ENCODE measurements at regions not wholly inside any gene's neighbourhood (a gene's known extent, or its start where the extent isn't known, plus 50 kb on each side); places are given as distances from the start of the nearest gene placed in this dataset.

- H3K27ac ChIP-seq = no peak overlapping the region
These were observed 233.4 kb upstream of the SYT10 start for GRCh38 chr12:33672836-33673577.

GRCh38 chr12:33676866-33677265 is 237.2 kb upstream of the SYT10 start:
- no peak for DNase-seq (ENCODE audit: low read depth in 1 of 2, low spot score in 2 of 2)
- Histone ChIP-seq H3K36me3 (no peaks in the 10 kb centered on the region), H3K4me3 (no peak overlapping the region), H3K9me3 (replicated peaks) (no peaks in the 10 kb centered on the region), H3K27ac (no peak overlapping the region), H3K4me1 (replicated peaks) (no peaks in the 10 kb centered on the region), H3K27me3 (replicated peaks) (no peaks in the 10 kb centered on the region)

More at GRCh38 chr12:33672836-33673577, 233.4 kb upstream of the SYT10 start:
- no peaks in the 10 kb centered on the region for H3K9me3 ChIP-seq (replicated peaks)
- H3K27me3 ChIP-seq (replicated peaks) = no peaks in the 10 kb centered on the region
- H3K4me3 ChIP-seq = no peak overlapping the region
- H3K4me1 ChIP-seq (replicated peaks) = no peaks in the 10 kb centered on the region; the same call in 1 of the 2 replicates
- DNase-seq (ENCODE audit: low read depth in 1 of 2, low spot score in 2 of 2) = no peak
- H3K36me3 ChIP-seq = no peaks in the 10 kb centered on the region

- DNase-seq (ENCODE audit: low read depth in 1 of 2, low spot score in 2 of 2) = no peak
- no peaks in the 10 kb centered on the region for H3K4me1 ChIP-seq (replicated peaks)
- no peaks in the 10 kb centered on the region for H3K9me3 ChIP-seq (replicated peaks)
- H3K4me3 ChIP-seq = no peak overlapping the region
- no peak overlapping the region for H3K27ac ChIP-seq
- no peaks in the 10 kb centered on the region for H3K36me3 ChIP-seq
- no peaks in the 10 kb centered on the region for H3K27me3 ChIP-seq (replicated peaks)
These were observed 238.8 kb upstream of the SYT10 start for GRCh38 chr12:33678221-33678964.

- no peaks in the 10 kb centered on the region for H3K27me3 ChIP-seq (replicated peaks)
- no peaks in the 10 kb centered on the region for H3K36me3 ChIP-seq
- no peak overlapping the region for H3K4me3 ChIP-seq
- no peaks in the 10 kb centered on the region for H3K9me3 ChIP-seq (replicated peaks)
- no peak for DNase-seq (ENCODE audit: low read depth in 1 of 2, low spot score in 2 of 2)
- H3K4me1 ChIP-seq (replicated peaks) = no peaks in the 10 kb centered on the region
- no peak overlapping the region for H3K27ac ChIP-seq
These were observed 250.9 kb upstream of the SYT10 start for GRCh38 chr12:33690562-33690961.

- DNase-seq (ENCODE audit: low read depth in 1 of 2, low spot score in 2 of 2) = no peak
- Histone ChIP-seq H3K4me3 (no peak overlapping the region), H3K9me3 (replicated peaks) (no peaks in the 10 kb centered on the region), H3K27me3 (replicated peaks) (no peaks in the 10 kb centered on the region), H3K36me3 (no peaks in the 10 kb centered on the region), H3K4me1 (replicated peaks) (no peaks in the 10 kb centered on the region), H3K27ac (no peak overlapping the region)
These were observed 263.6 kb upstream of the SYT10 start for GRCh38 chr12:33703221-33703620.

- DNase-seq (ENCODE audit: low read depth in 1 of 2, low spot score in 2 of 2) = no peak
- Histone ChIP-seq H3K9me3 (replicated peaks) (no peaks in the 10 kb centered on the region), H3K27ac (no peak overlapping the region), H3K36me3 (no peaks in the 10 kb centered on the region), H3K4me3 (no peak overlapping the region), H3K27me3 (replicated peaks) (no peaks in the 10 kb centered on the region), H3K4me1 (replicated peaks) (no peaks in the 10 kb centered on the region)
These were observed 267.3 kb upstream of the SYT10 start for GRCh38 chr12:33706927-33707326.

GRCh38 chr12:33708935-33709334 is 269.3 kb upstream of the SYT10 start:
- Histone ChIP-seq H3K9me3 (replicated peaks) (no peaks in the 10 kb centered on the region), H3K36me3 (no peaks in the 10 kb centered on the region), H3K27ac (no peak overlapping the region), H3K27me3 (replicated peaks) (no peaks in the 10 kb centered on the region), H3K4me3 (no peak overlapping the region), H3K4me1 (replicated peaks) (no peaks in the 10 kb centered on the region)
- no peak for DNase-seq (ENCODE audit: low read depth in 1 of 2, low spot score in 2 of 2)

GRCh38 chr12:33710548-33710947 is 270.9 kb upstream of the SYT10 start:
- Histone ChIP-seq H3K4me1 (replicated peaks) (no peaks in the 10 kb centered on the region), H3K27ac (no peak overlapping the region), H3K36me3 (no peaks in the 10 kb centered on the region), H3K4me3 (no peak overlapping the region), H3K9me3 (replicated peaks) (no peaks in the 10 kb centered on the region), H3K27me3 (replicated peaks) (no peaks in the 10 kb centered on the region)
- DNase-seq (ENCODE audit: low read depth in 1 of 2, low spot score in 2 of 2) = no peak

- Histone ChIP-seq H3K9me3 (replicated peaks) (no peaks in the 10 kb centered on the region), H3K4me3 (no peak overlapping the region), H3K27me3 (replicated peaks) (no peaks in the 10 kb centered on the region), H3K27ac (no peak overlapping the region), H3K36me3 (no peaks in the 10 kb centered on the region), H3K4me1 (replicated peaks) (no peaks in the 10 kb centered on the region)
- DNase-seq (ENCODE audit: low read depth in 1 of 2, low spot score in 2 of 2) = no peak
These were observed 279.0 kb upstream of the SYT10 start for GRCh38 chr12:33718631-33719030.

- Histone ChIP-seq H3K4me1 (replicated peaks) (no peaks in the 10 kb centered on the region), H3K9me3 (replicated peaks) (no peaks in the 10 kb centered on the region), H3K36me3 (no peaks in the 10 kb centered on the region), H3K27me3 (replicated peaks) (no peaks in the 10 kb centered on the region), H3K4me3 (no peak overlapping the region), H3K27ac (no peak overlapping the region)
- no peak for DNase-seq (ENCODE audit: low read depth in 1 of 2, low spot score in 2 of 2)
These were observed 281.9 kb upstream of the SYT10 start for GRCh38 chr12:33721561-33721960.

- no peaks in the 10 kb centered on the region for H3K9me3 ChIP-seq (replicated peaks)
- no peaks in the 10 kb centered on the region for H3K27me3 ChIP-seq (replicated peaks)
- no peak overlapping the region for H3K4me3 ChIP-seq
- no peak for DNase-seq (ENCODE audit: low read depth in 1 of 2, low spot score in 2 of 2)
- H3K27ac ChIP-seq = no peak overlapping the region
- no peaks in the 10 kb centered on the region for H3K36me3 ChIP-seq
- no peaks in the 10 kb centered on the region for H3K4me1 ChIP-seq (replicated peaks)
These were observed 285.2 kb upstream of the SYT10 start for GRCh38 chr12:33724867-33725266.

- no peak overlapping the region for H3K4me3 ChIP-seq
- no peaks in the 10 kb centered on the region for H3K9me3 ChIP-seq (replicated peaks)
- H3K27ac ChIP-seq = no peak overlapping the region
- no peaks in the 10 kb centered on the region for H3K36me3 ChIP-seq
- H3K27me3 ChIP-seq (replicated peaks) = no peaks in the 10 kb centered on the region
- H3K4me1 ChIP-seq (replicated peaks) = no peaks in the 10 kb centered on the region
- DNase-seq (ENCODE audit: low read depth in 1 of 2, low spot score in 2 of 2) = no peak
These were observed 287.4 kb upstream of the ALG10 start for GRCh38 chr12:33734871-33735270.

GRCh38 chr12:33752854-33753253 is 269.4 kb upstream of the ALG10 start:
- Histone ChIP-seq H3K36me3 (no peaks in the 10 kb centered on the region), H3K4me3 (no peak overlapping the region), H3K4me1 (replicated peaks) (no peaks in the 10 kb centered on the region), H3K27ac (no peak overlapping the region), H3K9me3 (replicated peaks) (no peaks in the 10 kb centered on the region), H3K27me3 (replicated peaks) (no peaks in the 10 kb centered on the region)
- DNase-seq (ENCODE audit: low read depth in 1 of 2, low spot score in 2 of 2) = no peak

- Histone ChIP-seq H3K4me1 (replicated peaks) (no peaks in the 10 kb centered on the region), H3K36me3 (no peaks in the 10 kb centered on the region), H3K27ac (no peak overlapping the region), H3K4me3 (no peak overlapping the region), H3K27me3 (replicated peaks) (no peaks in the 10 kb centered on the region), H3K9me3 (replicated peaks) (no peaks in the 10 kb centered on the region)
- DNase-seq (ENCODE audit: low read depth in 1 of 2, low spot score in 2 of 2) = no peak
These were observed 264.6 kb upstream of the ALG10 start for GRCh38 chr12:33757701-33758100.

Data from SJSA1 (cell line).